ENCODE measurements at regions not wholly inside any gene's neighbourhood (a gene's known extent, or its start where the extent isn't known, plus 50 kb on each side); places are given as distances from the start of the nearest gene placed in this dataset.

DNA sequence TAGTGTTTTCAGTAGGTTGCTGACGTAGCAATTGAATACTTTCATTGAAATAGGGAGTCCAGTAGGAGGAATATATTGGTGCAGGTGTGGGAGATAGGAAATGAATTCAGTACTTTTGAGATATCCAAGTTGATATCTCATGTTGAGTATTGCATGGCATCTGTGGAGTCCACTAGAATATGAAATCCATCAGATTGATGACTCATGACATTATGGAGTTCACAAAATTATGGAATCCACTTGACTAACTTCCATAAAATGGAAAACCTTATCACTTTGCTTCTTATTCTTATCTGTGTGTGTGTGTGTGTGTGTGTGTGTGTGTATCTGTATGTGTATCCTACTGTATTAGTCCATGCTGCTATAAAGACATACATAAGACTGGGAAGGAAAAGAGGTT lies 513.5 kb upstream of the ZEB2 start:
- H3K9me3 Mint-ChIP-seq (ENCODE audit: insufficient read depth): no peaks in the 10 kb centered on the region
- CTCF ChIA-PET: no interaction called here

DNA sequence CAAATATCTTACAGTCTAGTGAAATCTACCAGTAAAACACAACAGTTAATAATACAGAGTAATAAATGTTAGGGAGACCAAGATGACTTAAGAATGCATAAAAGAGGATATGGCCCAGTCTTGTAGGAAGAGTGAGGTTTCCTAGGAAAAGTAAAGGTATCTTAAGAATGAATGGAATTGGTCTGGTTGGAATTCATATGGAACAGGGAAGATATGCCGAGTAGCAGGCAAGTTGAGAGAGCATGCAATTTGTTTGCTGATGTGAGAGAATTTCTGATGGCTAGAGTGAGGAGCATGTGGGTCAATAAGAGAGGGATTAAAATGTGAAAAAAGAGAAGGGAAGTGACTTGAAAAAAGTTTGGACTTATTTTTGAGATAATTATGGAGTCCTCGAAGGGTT lies 512.9 kb upstream of the ZEB2 start:
- no peak overlapping the region for H3K27ac ChIP-seq (ENCODE audit: low read length in 2 of 2)
- no peak for TF ChIP-seq EZH2 (IDR thresholded peaks at IDR 0.05; ENCODE audit: borderline replicate concordance, insufficient read depth, low read depth, low read length, poor library complexity, severe bottlenecking)
- TF ChIP-seq, protein P1, sequence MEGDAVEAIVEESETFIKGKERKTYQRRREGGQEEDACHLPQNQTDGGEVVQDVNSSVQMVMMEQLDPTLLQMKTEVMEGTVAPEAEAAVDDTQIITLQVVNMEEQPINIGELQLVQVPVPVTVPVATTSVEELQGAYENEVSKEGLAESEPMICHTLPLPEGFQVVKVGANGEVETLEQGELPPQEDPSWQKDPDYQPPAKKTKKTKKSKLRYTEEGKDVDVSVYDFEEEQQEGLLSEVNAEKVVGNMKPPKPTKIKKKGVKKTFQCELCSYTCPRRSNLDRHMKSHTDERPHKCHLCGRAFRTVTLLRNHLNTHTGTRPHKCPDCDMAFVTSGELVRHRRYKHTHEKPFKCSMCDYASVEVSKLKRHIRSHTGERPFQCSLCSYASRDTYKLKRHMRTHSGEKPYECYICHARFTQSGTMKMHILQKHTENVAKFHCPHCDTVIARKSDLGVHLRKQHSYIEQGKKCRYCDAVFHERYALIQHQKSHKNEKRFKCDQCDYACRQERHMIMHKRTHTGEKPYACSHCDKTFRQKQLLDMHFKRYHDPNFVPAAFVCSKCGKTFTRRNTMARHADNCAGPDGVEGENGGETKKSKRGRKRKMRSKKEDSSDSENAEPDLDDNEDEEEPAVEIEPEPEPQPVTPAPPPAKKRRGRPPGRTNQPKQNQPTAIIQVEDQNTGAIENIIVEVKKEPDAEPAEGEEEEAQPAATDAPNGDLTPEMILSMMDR (IDR thresholded peaks at IDR 0.05): no peak
- H2AFZ ChIP-seq (ENCODE audit: insufficient read depth, low read depth, low read length, poor library complexity, severe bottlenecking): no peak overlapping the region
- no peak overlapping the region for H3K27ac Mint-ChIP-seq
- WGBS (ENCODE audit: insufficient coverage): 100% methylated on average over 1 of the region's 2 CpGs
- CTCF ChIA-PET: no interaction called here
- no peaks in the 10 kb centered on the region for H3K27me3 Mint-ChIP-seq
- no peaks in the 10 kb centered on the region for H3K79me2 ChIP-seq (ENCODE audit: control insufficient read depth, insufficient read depth, low read length)
- no peaks in the 10 kb centered on the region for H3K9me3 Mint-ChIP-seq (ENCODE audit: insufficient read depth)
- H3K9ac ChIP-seq (ENCODE audit: low read length): no peak overlapping the region
- H3K9me3 ChIP-seq (ENCODE audit: control extremely low read depth in 1 of 3, control insufficient read depth in 2 of 3, insufficient read depth in 1 of 3, low read length in 2 of 3): no peaks in the 10 kb centered on the region
- ATAC-seq (ENCODE audit: low read depth): no peak
- H3K4me3 Mint-ChIP-seq: no peak overlapping the region
- no peaks in the 10 kb centered on the region for H3K4me1 ChIP-seq (ENCODE audit: control insufficient read depth in 2 of 2, insufficient read depth in 2 of 2, low read length in 2 of 2)
- no peaks in the 10 kb centered on the region for H3K4me1 Mint-ChIP-seq
- intact Hi-C loops (cut with micrococcal nuclease): no loop called here
- no peak for DNase-seq
- POLR2A ChIA-PET: no interaction called here
- H3K27me3 ChIP-seq (replicated peaks in 1 of 4; ENCODE audit: control extremely low read depth in 1 of 4, control insufficient read depth in 3 of 4, insufficient read depth in 4 of 4, low read length in 3 of 4): no peaks in the 10 kb centered on the region
- no peaks in the 10 kb centered on the region for H3K36me3 ChIP-seq (replicated peaks in 1 of 2; ENCODE audit: control extremely low read depth in 1 of 2, control insufficient read depth in 1 of 2, extremely low read depth in 1 of 2, insufficient read depth in 2 of 2, low read length in 1 of 2)
- no peak overlapping the region for H3K4me2 ChIP-seq (replicated peaks; ENCODE audit: low read depth, low read length, poor library complexity, severe bottlenecking)
- no peaks in the 10 kb centered on the region for H4K20me1 ChIP-seq (ENCODE audit: control insufficient read depth, insufficient read depth, low read length, poor library complexity, severe bottlenecking)
- H3K4me3 ChIP-seq (ENCODE audit: control extremely low read depth in 1 of 5, extremely low read depth in 1 of 5, insufficient read depth in 1 of 5, low read depth in 2 of 5, low read length in 4 of 5): no peak overlapping the region

More for the DNA sequence above, 513.5 kb upstream of the ZEB2 start:
- Histone ChIP-seq H3K27me3 (replicated peaks in 1 of 4; ENCODE audit: control extremely low read depth in 1 of 4, control insufficient read depth in 3 of 4, insufficient read depth in 4 of 4, low read length in 3 of 4) (no peaks in the 10 kb centered on the region), H3K4me1 (ENCODE audit: control insufficient read depth in 2 of 2, insufficient read depth in 2 of 2, low read length in 2 of 2) (no peaks in the 10 kb centered on the region), H3K9me3 (ENCODE audit: control extremely low read depth in 1 of 3, control insufficient read depth in 2 of 3, insufficient read depth in 1 of 3, low read length in 2 of 3) (no peaks in the 10 kb centered on the region), H3K27ac (ENCODE audit: low read length in 2 of 2) (no peak overlapping the region), H3K79me2 (ENCODE audit: control insufficient read depth, insufficient read depth, low read length) (no peaks in the 10 kb centered on the region), H3K9ac (ENCODE audit: low read length) (no peak overlapping the region), H3K4me3 (ENCODE audit: control extremely low read depth in 1 of 5, extremely low read depth in 1 of 5, insufficient read depth in 1 of 5, low read depth in 2 of 5, low read length in 4 of 5) (no peak overlapping the region), H2AFZ (ENCODE audit: insufficient read depth, low read depth, low read length, poor library complexity, severe bottlenecking) (no peak overlapping the region), H3K36me3 (replicated peaks in 1 of 2; ENCODE audit: control extremely low read depth in 1 of 2, control insufficient read depth in 1 of 2, extremely low read depth in 1 of 2, insufficient read depth in 2 of 2, low read length in 1 of 2) (no peaks in the 10 kb centered on the region), H4K20me1 (ENCODE audit: control insufficient read depth, insufficient read depth, low read length, poor library complexity, severe bottlenecking) (no peaks in the 10 kb centered on the region), H3K4me2 (replicated peaks; ENCODE audit: low read depth, low read length, poor library complexity, severe bottlenecking) (no peak overlapping the region)
- POLR2A ChIA-PET: no interaction called here
- intact Hi-C loops (cut with micrococcal nuclease): no loop called here
- DNase-seq (no peak), ATAC-seq (ENCODE audit: low read depth) (no peak)
- no peaks in the 10 kb centered on the region for H3K4me1 Mint-ChIP-seq
- WGBS (ENCODE audit: insufficient coverage): 100% methylated on average over 1 of the region's 1 CpG
- no peaks in the 10 kb centered on the region for H3K27me3 Mint-ChIP-seq
- no peak overlapping the region for H3K27ac Mint-ChIP-seq
- H3K4me3 Mint-ChIP-seq: no peak overlapping the region
- no peak for TF ChIP-seq EZH2 (IDR thresholded peaks at IDR 0.05; ENCODE audit: borderline replicate concordance, insufficient read depth, low read depth, low read length, poor library complexity, severe bottlenecking)
- TF ChIP-seq, protein P1 (IDR thresholded peaks at IDR 0.05): no peak
